HepG2 (cell line): ENCODE measurements at regions not wholly inside any gene's neighbourhood (a gene's known extent, or its start where the extent isn't known, plus 50 kb on each side); places are given as distances from the start of the nearest gene placed in this dataset.

Experiments used
- ATAC-seq: fragments of 200-7000 bp; cut with Tn5 transposase; 3 replicates; pipeline ENCODE4 v1.9.1; 2020; ENCODE audit warnings: mild to moderate bottlenecking, moderate library complexity
- BruUV-seq: library from RNA; stranded (reverse); fragments of 400-500 nt; replicated peaks from 2 replicates; lab custom pipeline; 2021; lab: Mats Ljungman, UMichigan
- CTCF ChIA-PET: fragments of 300-600 bp; formaldehyde crosslinking; extraction: SDS; loops from one replicate; lab custom pipeline; 2021; ENCODE audit warnings: low total read pairs, inconsistent platforms, low intra/inter-chr PET ratio; lab: Yijun Ruan, JAX
- POLR2A ChIA-PET: fragments of 350-600 bp; sonication (Branson Sonifier 250); formaldehyde crosslinking; loops from one replicate; lab custom pipeline; 2020; ENCODE audit warnings: antibody characterized with exemption, inconsistent platforms; lab: Yijun Ruan, JAX
- DNase-seq: peaks from one replicate; pipeline ENCODE4 v3.0.0-alpha.2; 2015; ENCODE audit warnings: low spot score
- FAIRE-seq: peaks from 3 replicates; lab custom pipeline; 2011; peaks lifted over from hg19 to GRCh38; lab: Jason Lieb, UNC
- H2AFZ ChIP-seq: one replicate; pipeline ENCODE4 v1.6.1; 2011; ENCODE audit warnings: low read length, inconsistent platforms
- H3K27ac ChIP-seq: fragments of 300-600 bp; 3 replicates; pipeline ENCODE4 v1.8.0; 2011; ENCODE audit warnings: mixed run types, mild to moderate bottlenecking, mixed read lengths, low read length, inconsistent platforms; ENCODE audit not compliant: insufficient read depth; ENCODE audit errors: extremely low read length
- H3K27me3 ChIP-seq, 2 experiments: fragments of 200-600 bp in 1 of 2; 2 replicates in 1 of 2; 3 replicates in 1 of 2; pipeline versions ENCODE4 v1.6.0 to v1.8.0; 2011; ENCODE audit warnings: low read length in 2 of 2, mild to moderate bottlenecking in 2 of 2, moderate library complexity in 2 of 2, inconsistent platforms in 1 of 2; ENCODE audit not compliant: insufficient read depth in 2 of 2, control insufficient read depth in 1 of 2
- H3K36me3 ChIP-seq, 2 experiments: fragments of 200-600 bp in 1 of 2; replicated peaks in 1 of 2; 2 replicates in 1 of 2; 3 replicates in 1 of 2; pipeline versions ENCODE4 v1.5.1 to v1.8.0; 2011; ENCODE audit warnings: low read length in 2 of 2, inconsistent platforms in 1 of 2; ENCODE audit not compliant: insufficient read depth in 2 of 2, control insufficient read depth in 1 of 2
- H3K4me1 ChIP-seq: 2 replicates; pipeline ENCODE4 v1.5.1; 2012; ENCODE audit warnings: low read length, inconsistent platforms; ENCODE audit not compliant: insufficient read depth
- H3K4me2 ChIP-seq: 2 replicates; pipeline ENCODE4 v1.6.0; 2011; ENCODE audit warnings: low read depth, low read length, inconsistent platforms
- H3K4me3 ChIP-seq, 3 experiments: fragments of 200-600 bp in 1 of 3; sonication (generic), shearing (Covaris generic) in 1 of 3; replicated peaks in 1 of 3; 2 replicates each; pipeline ENCODE4 v1.5.1; 2011 to 2016; ENCODE audit warnings: low read length in 3 of 3, inconsistent platforms in 2 of 3, low read depth in 2 of 3, mild to moderate bottlenecking in 2 of 3, control low read depth in 1 of 3, mixed read lengths in 1 of 3; ENCODE audit not compliant: insufficient read depth in 1 of 3
- H3K79me2 ChIP-seq: one replicate; pipeline ENCODE4 v1.6.1; 2011; ENCODE audit warnings: low read length, inconsistent platforms; ENCODE audit not compliant: insufficient read depth
- H3K9ac ChIP-seq: 2 replicates; pipeline ENCODE4 v1.6.0; 2011; ENCODE audit warnings: mild to moderate bottlenecking, low read depth, low read length, inconsistent platforms; ENCODE audit not compliant: insufficient read depth
- H3K9me3 ChIP-seq: 2 replicates; pipeline ENCODE4 v1.5.1; 2012; ENCODE audit warnings: mild to moderate bottlenecking, low read length
- H4K20me1 ChIP-seq: 2 replicates; pipeline ENCODE4 v1.6.0; 2011; ENCODE audit warnings: inconsistent platforms, mild to moderate bottlenecking, low read length, moderate library complexity; ENCODE audit not compliant: insufficient read depth
- FOSL2 ChIP-seq: sonication (generic); formaldehyde crosslinking; IDR thresholded peaks from 2 replicates; pipeline ENCODE4 v1.4.0; 2020; ENCODE audit warnings: missing genetic modification reagents
- GATA4 ChIP-seq: sonication (generic); IDR thresholded peaks from 2 replicates; pipeline ENCODE4 v1.6.1; 2016; ENCODE audit warnings: antibody characterized with exemption, low read depth, borderline replicate concordance
- RAD51 ChIP-seq: fragments of 450-650 bp; IDR thresholded peaks from 2 replicates; pipeline ENCODE4 v1.6.1; 2016; ENCODE audit warnings: borderline replicate concordance
- SAFB2 ChIP-seq: sonication (generic); formaldehyde crosslinking; IDR thresholded peaks from 2 replicates; pipeline ENCODE4 v1.5.1; 2020; ENCODE audit warnings: missing genetic modification reagents, low read depth, mild to moderate bottlenecking, borderline replicate concordance
- ZBTB3 ChIP-seq: sonication (generic); formaldehyde crosslinking; IDR thresholded peaks from 2 replicates; pipeline ENCODE4 v1.4.0; 2020; ENCODE audit warnings: low read depth, mild to moderate bottlenecking, moderate library complexity, missing genetic modification reagents, borderline replicate concordance
- ZBTB33 ChIP-seq: sonication (generic); formaldehyde crosslinking; IDR thresholded peaks from 2 replicates; pipeline ENCODE4 v1.4.0; 2020; ENCODE audit warnings: missing genetic modification reagents
- ZNF232 ChIP-seq: sonication (generic); formaldehyde crosslinking; IDR thresholded peaks from 2 replicates; pipeline ENCODE4 v1.4.0; 2020; ENCODE audit warnings: missing genetic modification reagents, borderline replicate concordance
- ZNF460 ChIP-seq: sonication (generic); formaldehyde crosslinking; IDR thresholded peaks from 2 replicates; pipeline ENCODE4 v1.5.1; 2020; ENCODE audit warnings: missing genetic modification reagents, mild to moderate bottlenecking, borderline replicate concordance
- ZNF839 ChIP-seq: sonication (generic); formaldehyde crosslinking; IDR thresholded peaks from 2 replicates; pipeline ENCODE4 v1.4.0; 2020; ENCODE audit warnings: missing genetic modification reagents, mild to moderate bottlenecking, borderline replicate concordance
- WGBS: methylation state at CpG from one replicate; pipeline ENCODE4 v1.1.6; 2017; ENCODE audit warnings: low lambda C conversion rate; 5-methylcytosine and 5-hydroxymethylcytosine counted together
- in situ Hi-C: cut with HindIII; loops from 2 replicates; pipeline ENCODE4 v1.10.0; 2017; ENCODE audit warnings: low pct_unique_long_range_greater_than_20kb; ENCODE audit not compliant: extremely low pct_ligation_motif_present
- intact Hi-C: fragments of 100-400 bp; cut with micrococcal nuclease; formaldehyde crosslinking; loops from one replicate; pipeline ENCODE4 v1.10.0; 2022; ENCODE audit not compliant: unreplicated experiment
- TF ChIP-seq, protein P1 (sequence below): IDR thresholded peaks from 2 replicates; pipeline ENCODE4 v1.6.1; 2016; ENCODE audit warnings: missing genetic modification reagents, missing compliant biosample characterization

- ATAC-seq (no peak), DNase-seq (no peak), FAIRE-seq (no peak)
- ChIA-PET CTCF (no interaction called here), POLR2A (no interaction called here)
- no TSS peak for BruUV-seq
- Histone ChIP-seq H3K4me3 (no peak overlapping the region), H3K9me3 (peaks cover 76% of the 10 kb centered on the region), H3K9ac (no peak overlapping the region), H3K27me3 (no peaks in the 10 kb centered on the region), H3K4me2 (no peak overlapping the region), H4K20me1 (no peaks in the 10 kb centered on the region), H3K36me3 (no peaks in the 10 kb centered on the region), H3K79me2 (no peaks in the 10 kb centered on the region), H2AFZ (no peak overlapping the region), H3K4me1 (no peaks in the 10 kb centered on the region), H3K27ac (no peak overlapping the region)
- TF ChIP-seq ZBTB33 (CRISPR knock-in tag) (no peak), ZBTB3 (CRISPR knock-in tag) (no peak), ZNF460 (CRISPR knock-in tag) (no peak), SAFB2 (CRISPR knock-in tag) (no peak), GATA4 (no peak)
- TF ChIP-seq, protein P1, sequence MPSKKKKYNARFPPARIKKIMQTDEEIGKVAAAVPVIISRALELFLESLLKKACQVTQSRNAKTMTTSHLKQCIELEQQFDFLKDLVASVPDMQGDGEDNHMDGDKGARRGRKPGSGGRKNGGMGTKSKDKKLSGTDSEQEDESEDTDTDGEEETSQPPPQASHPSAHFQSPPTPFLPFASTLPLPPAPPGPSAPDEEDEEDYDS, result no peak
- 39% methylated on average over 5 of the region's 5 CpGs for WGBS
- intact Hi-C loops, result no loop called here
- in situ Hi-C loops, result no loop called here
Measured at GRCh38 chr10:105973902-105974301, 1190.6 kb downstream of the SORCS1 start.

DNA sequence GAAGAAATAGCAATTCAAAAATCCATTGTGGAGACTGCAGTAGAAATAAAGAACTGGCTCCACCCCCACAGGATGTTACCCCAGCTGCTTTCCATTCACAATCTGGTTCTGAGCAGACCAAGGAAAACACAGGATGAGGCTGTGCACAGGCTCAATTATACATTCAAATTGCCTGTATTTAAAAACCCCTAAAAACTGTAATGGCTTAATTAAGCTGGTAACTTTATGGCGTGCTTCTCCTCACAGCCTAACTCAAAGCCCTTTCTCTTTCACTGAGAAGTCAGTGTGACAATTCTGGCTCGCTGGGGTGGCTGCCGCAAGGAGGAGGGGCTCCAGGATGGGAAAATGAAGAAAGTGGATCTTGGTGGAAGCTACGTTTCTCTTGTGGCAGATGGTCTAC, 1191.1 kb downstream of the SORCS1 start:
- 25% methylated on average over 4 of the region's 4 CpGs for WGBS
- FAIRE-seq (no peak), ATAC-seq (no peak), DNase-seq (no peak)
- H3K27ac ChIP-seq, result no peak overlapping the region
- TF ChIP-seq FOSL2 (CRISPR knock-in tag) (no peak), ZNF232 (CRISPR knock-in tag) (no peak), ZNF839 (CRISPR knock-in tag) (no peak), RAD51 (no peak)
- ChIA-PET CTCF (no interaction called here), POLR2A (no interaction called here)
- no peaks in the 10 kb centered on the region for H3K79me2 ChIP-seq
- no peaks in the 10 kb centered on the region for H3K36me3 ChIP-seq
- intact Hi-C loops (no loop called here), in situ Hi-C loops (no loop called here)
- H3K4me1 ChIP-seq, result no peaks in the 10 kb centered on the region
- no peak overlapping the region for H3K4me2 ChIP-seq
- no TSS peak for BruUV-seq
- H4K20me1 ChIP-seq, result no peaks in the 10 kb centered on the region
- H3K9me3 ChIP-seq, result peaks cover 76% of the 10 kb centered on the region
- no peak overlapping the region for H3K9ac ChIP-seq
- no peaks in the 10 kb centered on the region for H3K27me3 ChIP-seq
- H2AFZ ChIP-seq, result no peak overlapping the region
- no peak overlapping the region for H3K4me3 ChIP-seq
